Panc1 (cell line): ENCODE measurements at regions not wholly inside any gene's neighbourhood (a gene's known extent, or its start where the extent isn't known, plus 50 kb on each side); places are given as distances from the start of the nearest gene placed in this dataset.

Source experiments
- ATAC-seq: fragments of 200-7000 bp; cut with Tn5 transposase; 2 replicates; pipeline ENCODE4 v1.9.1; 2020; ENCODE audit warnings: mild to moderate bottlenecking, moderate library complexity
- BruUV-seq: library from RNA; stranded (reverse); fragments of 400-500 nt; replicated peaks from 2 replicates; lab custom pipeline; 2021; lab: Mats Ljungman, UMichigan
- CTCF ChIA-PET: fragments of 300-600 bp; sonication (Branson Sonifier 250); formaldehyde crosslinking; loops from one replicate; lab custom pipeline; 2022; ENCODE audit warnings: antibody characterized with exemption; lab: Charles Lee
- POLR2A ChIA-PET: fragments of 300-600 bp; sonication (Branson Sonifier 250); formaldehyde crosslinking; loops from one replicate; lab custom pipeline; 2022; ENCODE audit warnings: antibody characterized with exemption; lab: Charles Lee
- DNase-seq: peaks from one replicate; pipeline ENCODE4 v3.0.0-alpha.2; 2010; ENCODE audit warnings: low read depth, low spot score
- H3K27ac ChIP-seq: 2 replicates; pipeline ENCODE4 v1.5.1; 2011; ENCODE audit warnings: mild to moderate bottlenecking, low read length, inconsistent platforms
- H3K27me3 ChIP-seq: fragments of 200-500 bp; sonication (Bioruptor generic); 2 replicates; pipeline ENCODE4 v1.6.0; 2014; ENCODE audit warnings: low read length, inconsistent platforms; ENCODE audit not compliant: control insufficient read depth, insufficient read depth
- H3K36me3 ChIP-seq: fragments of 200-500 bp; sonication (Bioruptor generic); 2 replicates; pipeline ENCODE4 v1.5.1; 2014; ENCODE audit warnings: inconsistent platforms, mild to moderate bottlenecking, low read length, moderate library complexity; ENCODE audit not compliant: control insufficient read depth, insufficient read depth
- H3K4me1 ChIP-seq: 2 replicates; pipeline ENCODE4 v1.5.1; 2011; ENCODE audit warnings: inconsistent platforms, mild to moderate bottlenecking, low read length, moderate library complexity; ENCODE audit not compliant: control insufficient read depth, insufficient read depth
- H3K4me3 ChIP-seq, 2 experiments: 2 replicates each; pipeline ENCODE4 v1.5.1; 2011 to 2012; ENCODE audit warnings: low read depth in 2 of 2, low read length in 2 of 2, mild to moderate bottlenecking in 2 of 2, inconsistent platforms in 1 of 2, moderate library complexity in 1 of 2
- H3K9me3 ChIP-seq: fragments of 200-500 bp; sonication (Bioruptor generic); 2 replicates; pipeline ENCODE4 v1.5.1; 2014; ENCODE audit warnings: low read depth, mild to moderate bottlenecking, inconsistent platforms, low read length, moderate library complexity; ENCODE audit not compliant: control insufficient read depth, insufficient read depth
- POLR2AphosphoS5 ChIP-seq: IDR thresholded peaks from 2 replicates; pipeline ENCODE4 v1.6.1; 2012; ENCODE audit warnings: mild to moderate bottlenecking, low read depth, low read length, moderate library complexity
- REST ChIP-seq, 2 experiments: IDR thresholded peaks; 2 replicates each; pipeline ENCODE4 v1.6.1; 2011 to 2012; ENCODE audit warnings: low read depth in 2 of 2, control low read depth in 1 of 2, low read length in 1 of 2, mild to moderate bottlenecking in 1 of 2, moderate library complexity in 1 of 2; ENCODE audit not compliant: insufficient read depth in 1 of 2
- SIN3A ChIP-seq: IDR thresholded peaks from 2 replicates; pipeline ENCODE4 v1.6.1; 2012; ENCODE audit warnings: low read depth, mild to moderate bottlenecking, low read length, moderate library complexity, borderline replicate concordance; ENCODE audit not compliant: insufficient read depth
- TCF7L2 ChIP-seq: IDR thresholded peaks from 2 replicates; pipeline ENCODE4 v1.6.1; 2011; ENCODE audit warnings: mild to moderate bottlenecking, low read depth, low read length, inconsistent platforms
- in situ Hi-C: cut with HindIII; loops from 2 replicates; pipeline ENCODE4 v1.10.0; 2016; ENCODE audit warnings: low sequenced_read_pairs, low pct_unique_long_range_greater_than_20kb
- intact Hi-C: fragments of 100-400 bp; cut with micrococcal nuclease; formaldehyde crosslinking; loops from one replicate; pipeline ENCODE4 v1.10.0; 2022; ENCODE audit not compliant: unreplicated experiment
- TF ChIP-seq, protein P1 (sequence below): fragments of 450-650 bp; IDR thresholded peaks from 2 replicates; pipeline ENCODE4 v1.5.1; 2017; ENCODE audit warnings: mild to moderate bottlenecking

- in situ Hi-C loops: no loop called here
- no peaks in the 10 kb centered on the region for H3K4me1 ChIP-seq
- BruUV-seq: no TSS peak
- H3K27me3 ChIP-seq: no peaks in the 10 kb centered on the region; the same call in 1 of the 2 replicates
- no peak overlapping the region for H3K27ac ChIP-seq
- no peaks in the 10 kb centered on the region for H3K9me3 ChIP-seq
- no peak overlapping the region for H3K4me3 ChIP-seq
- DNase-seq (no peak), ATAC-seq (no peak)
- POLR2A ChIA-PET: no interaction called here
- no peaks in the 10 kb centered on the region for H3K36me3 ChIP-seq
- intact Hi-C loops: no loop called here
- CTCF ChIA-PET: no interaction called here
- no peak for TF ChIP-seq REST (IDR thresholded peaks at IDR 0.05; ENCODE audit: insufficient read depth in 1 of 2, low read depth in 2 of 2, low read length in 1 of 2)
- no peak for TF ChIP-seq TCF7L2
- TF ChIP-seq POLR2AphosphoS5: no peak
- TF ChIP-seq, protein P1, sequence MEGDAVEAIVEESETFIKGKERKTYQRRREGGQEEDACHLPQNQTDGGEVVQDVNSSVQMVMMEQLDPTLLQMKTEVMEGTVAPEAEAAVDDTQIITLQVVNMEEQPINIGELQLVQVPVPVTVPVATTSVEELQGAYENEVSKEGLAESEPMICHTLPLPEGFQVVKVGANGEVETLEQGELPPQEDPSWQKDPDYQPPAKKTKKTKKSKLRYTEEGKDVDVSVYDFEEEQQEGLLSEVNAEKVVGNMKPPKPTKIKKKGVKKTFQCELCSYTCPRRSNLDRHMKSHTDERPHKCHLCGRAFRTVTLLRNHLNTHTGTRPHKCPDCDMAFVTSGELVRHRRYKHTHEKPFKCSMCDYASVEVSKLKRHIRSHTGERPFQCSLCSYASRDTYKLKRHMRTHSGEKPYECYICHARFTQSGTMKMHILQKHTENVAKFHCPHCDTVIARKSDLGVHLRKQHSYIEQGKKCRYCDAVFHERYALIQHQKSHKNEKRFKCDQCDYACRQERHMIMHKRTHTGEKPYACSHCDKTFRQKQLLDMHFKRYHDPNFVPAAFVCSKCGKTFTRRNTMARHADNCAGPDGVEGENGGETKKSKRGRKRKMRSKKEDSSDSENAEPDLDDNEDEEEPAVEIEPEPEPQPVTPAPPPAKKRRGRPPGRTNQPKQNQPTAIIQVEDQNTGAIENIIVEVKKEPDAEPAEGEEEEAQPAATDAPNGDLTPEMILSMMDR: no peak
- TF ChIP-seq SIN3A: no peak
Observed at GRCh38 chr21:41016472-41016871, 151.5 kb upstream of the BACE2 start.

DNA sequence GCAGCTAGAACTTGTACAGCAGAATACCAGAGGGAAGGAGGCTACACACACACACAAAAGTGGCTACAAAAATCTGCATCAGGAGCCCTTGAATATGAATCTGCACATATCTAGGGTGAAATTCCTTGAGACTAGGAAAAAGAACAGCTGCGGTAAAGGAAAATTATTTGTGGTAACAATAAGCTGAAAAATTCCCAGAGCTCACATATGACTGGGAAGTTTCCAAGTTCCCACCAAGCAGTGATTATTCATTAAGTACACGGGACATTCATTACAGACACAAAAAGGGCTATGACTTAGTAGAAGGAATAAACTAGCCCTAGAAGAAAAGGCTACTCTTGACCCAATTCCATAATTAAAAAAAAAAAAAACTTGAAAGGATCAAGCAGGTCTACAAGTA, 149.5 kb upstream of the BACE2 start:
- Histone ChIP-seq H3K36me3 (no peaks in the 10 kb centered on the region), H3K9me3 (no peaks in the 10 kb centered on the region), H3K27me3 (no peaks in the 10 kb centered on the region; the same call in 1 of the 2 replicates), H3K4me3 (no peak overlapping the region), H3K4me1 (no peaks in the 10 kb centered on the region), H3K27ac (no peak overlapping the region)
- DNase-seq: no peak
- TF ChIP-seq TCF7L2 (no peak), REST (IDR thresholded peaks at IDR 0.05; ENCODE audit: insufficient read depth in 1 of 2, low read depth in 2 of 2, low read length in 1 of 2) (no peak), POLR2AphosphoS5 (no peak), SIN3A (no peak)
- TF ChIP-seq, protein P1: no peak
- POLR2A ChIA-PET: no interaction called here
- BruUV-seq: no TSS peak
- no peak for ATAC-seq
- in situ Hi-C loops (no loop called here), intact Hi-C loops (no loop called here)
- CTCF ChIA-PET: no interaction called here
